Fibroblast of the aortic adventitia (primary cell): ENCODE measurements at regions not wholly inside any gene's neighbourhood (a gene's known extent, or its start where the extent isn't known, plus 50 kb on each side); places are given as distances from the start of the nearest gene placed in this dataset.

ENCODE experiments used
- DNase-seq: peaks from one replicate; pipeline ENCODE4 v3.0.0-alpha.2; 2010; ENCODE audit warnings: low read depth
- H3K4me3 ChIP-seq: 2 replicates; pipeline ENCODE4 v1.5.1; 2011; ENCODE audit warnings: low read depth, mild to moderate bottlenecking, control low read depth, low read length, moderate library complexity
- TF ChIP-seq, protein P1 (sequence below): IDR thresholded peaks from 2 replicates; pipeline ENCODE4 v1.5.1; 2011; ENCODE audit warnings: mild to moderate bottlenecking, low read length, control low read depth, inconsistent platforms; ENCODE audit not compliant: insufficient read depth

DNA sequence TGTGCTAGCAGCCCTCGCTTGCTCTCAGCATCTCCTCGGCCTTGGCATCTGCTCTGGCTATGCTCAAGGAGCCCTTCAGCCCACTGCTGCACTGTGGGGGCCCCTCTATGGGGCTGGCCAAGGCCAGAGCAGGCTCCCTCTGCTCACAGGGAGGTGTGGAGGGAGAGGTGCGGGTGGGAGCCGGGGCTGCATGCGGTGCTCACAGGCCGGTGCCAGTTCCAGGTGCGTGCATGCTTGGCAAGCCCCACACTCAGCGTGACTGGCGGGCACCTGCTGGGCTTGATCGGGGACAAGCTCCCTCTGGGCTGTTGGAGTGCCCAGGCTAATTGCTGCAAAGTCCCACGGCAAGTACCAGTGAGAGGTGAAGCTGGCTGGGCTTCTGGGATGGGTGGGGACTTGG lies 170.5 kb downstream of the TRIM36 start:
- no peak overlapping the region for H3K4me3 ChIP-seq
- TF ChIP-seq, protein P1, sequence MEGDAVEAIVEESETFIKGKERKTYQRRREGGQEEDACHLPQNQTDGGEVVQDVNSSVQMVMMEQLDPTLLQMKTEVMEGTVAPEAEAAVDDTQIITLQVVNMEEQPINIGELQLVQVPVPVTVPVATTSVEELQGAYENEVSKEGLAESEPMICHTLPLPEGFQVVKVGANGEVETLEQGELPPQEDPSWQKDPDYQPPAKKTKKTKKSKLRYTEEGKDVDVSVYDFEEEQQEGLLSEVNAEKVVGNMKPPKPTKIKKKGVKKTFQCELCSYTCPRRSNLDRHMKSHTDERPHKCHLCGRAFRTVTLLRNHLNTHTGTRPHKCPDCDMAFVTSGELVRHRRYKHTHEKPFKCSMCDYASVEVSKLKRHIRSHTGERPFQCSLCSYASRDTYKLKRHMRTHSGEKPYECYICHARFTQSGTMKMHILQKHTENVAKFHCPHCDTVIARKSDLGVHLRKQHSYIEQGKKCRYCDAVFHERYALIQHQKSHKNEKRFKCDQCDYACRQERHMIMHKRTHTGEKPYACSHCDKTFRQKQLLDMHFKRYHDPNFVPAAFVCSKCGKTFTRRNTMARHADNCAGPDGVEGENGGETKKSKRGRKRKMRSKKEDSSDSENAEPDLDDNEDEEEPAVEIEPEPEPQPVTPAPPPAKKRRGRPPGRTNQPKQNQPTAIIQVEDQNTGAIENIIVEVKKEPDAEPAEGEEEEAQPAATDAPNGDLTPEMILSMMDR: no peak
- DNase-seq: no peak

DNA sequence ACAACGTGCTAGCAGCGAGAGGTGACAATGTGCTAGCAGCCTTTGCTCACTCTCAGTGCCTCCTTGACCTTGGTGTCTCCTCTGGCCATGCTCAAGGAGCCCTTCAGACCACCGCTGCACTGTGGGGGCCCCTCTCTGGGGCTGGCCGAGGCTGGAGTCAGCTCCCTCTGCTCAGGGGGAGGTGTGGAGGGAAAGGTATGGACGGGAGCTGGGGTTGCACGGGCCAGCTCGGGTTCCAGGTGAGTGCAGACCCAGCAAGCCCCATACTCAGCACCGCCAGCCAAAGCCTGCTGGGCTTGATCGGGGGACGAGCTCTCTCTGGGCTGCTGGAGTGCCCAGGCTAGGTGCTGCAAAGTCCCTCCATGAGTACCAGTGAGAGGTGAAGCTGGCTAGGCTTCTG lies 180.2 kb downstream of the TRIM36 start:
- H3K4me3 ChIP-seq: no peak overlapping the region
- DNase-seq: no peak
- TF ChIP-seq, protein P1: no peak

DNA sequence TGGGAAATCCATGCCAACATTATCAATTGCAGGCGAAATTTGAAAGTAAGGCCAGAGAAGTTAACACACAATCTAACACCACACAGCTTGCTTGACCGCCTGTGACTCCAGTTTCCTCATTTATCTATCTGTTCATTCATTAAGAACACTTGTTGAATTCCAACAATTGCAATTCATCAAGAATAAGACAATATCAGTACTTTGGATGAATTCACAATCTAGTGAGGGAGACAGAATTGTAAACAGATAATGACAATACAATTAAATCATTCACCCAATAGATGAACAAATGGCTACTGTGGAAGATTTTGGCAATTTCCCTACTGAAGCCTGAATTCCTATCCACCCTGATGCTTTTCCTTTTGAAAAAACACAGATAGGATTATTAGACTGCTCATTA lies 181.6 kb downstream of the TRIM36 start:
- no peak for DNase-seq
- H3K4me3 ChIP-seq: no peak overlapping the region
- TF ChIP-seq, protein P1: no peak

DNA sequence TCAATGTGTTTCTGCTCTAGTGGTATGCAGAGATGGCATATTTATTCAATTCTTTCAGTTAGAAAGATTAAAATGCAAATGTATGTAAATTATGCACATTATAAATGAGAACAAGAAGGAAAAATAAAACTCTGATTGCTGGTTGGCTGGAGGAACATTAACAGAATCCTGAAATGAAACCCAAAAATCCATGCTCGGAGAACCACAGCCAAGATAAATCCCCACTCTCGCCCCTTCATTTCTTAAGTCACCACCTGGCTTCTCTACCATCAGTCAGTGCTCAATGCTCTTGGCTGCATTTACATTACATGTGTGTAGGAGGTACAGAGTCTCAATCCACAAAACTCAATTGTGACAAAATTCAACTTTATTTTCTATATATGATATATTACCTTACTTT lies 184.9 kb downstream of the TRIM36 start:
- no peak for DNase-seq

DNA sequence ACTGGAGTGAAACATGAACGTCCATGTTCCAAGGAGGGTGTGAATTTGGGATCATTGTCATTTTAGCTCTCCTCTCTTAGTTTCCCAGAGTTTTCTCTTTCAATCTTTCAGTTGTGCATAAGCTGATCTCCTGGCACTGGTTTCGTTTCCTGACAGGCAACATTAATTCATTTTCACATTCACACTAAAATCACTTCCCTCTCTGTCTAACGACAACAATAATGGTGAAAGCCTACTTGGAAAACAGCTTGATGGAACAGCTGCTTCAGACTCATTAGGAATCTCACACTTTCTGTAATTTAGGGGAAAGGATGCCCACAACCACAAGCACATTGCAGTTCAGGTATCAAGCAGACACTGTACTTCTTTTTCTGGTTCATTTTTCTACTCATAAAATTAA lies 188.6 kb downstream of the TRIM36 start:
- DNase-seq: no peak
- H3K4me3 ChIP-seq: no peak overlapping the region
- TF ChIP-seq, protein P1: no peak

More for the DNA sequence above, 184.9 kb downstream of the TRIM36 start:
- TF ChIP-seq, protein P1: no peak
- no peak overlapping the region for H3K4me3 ChIP-seq

DNA sequence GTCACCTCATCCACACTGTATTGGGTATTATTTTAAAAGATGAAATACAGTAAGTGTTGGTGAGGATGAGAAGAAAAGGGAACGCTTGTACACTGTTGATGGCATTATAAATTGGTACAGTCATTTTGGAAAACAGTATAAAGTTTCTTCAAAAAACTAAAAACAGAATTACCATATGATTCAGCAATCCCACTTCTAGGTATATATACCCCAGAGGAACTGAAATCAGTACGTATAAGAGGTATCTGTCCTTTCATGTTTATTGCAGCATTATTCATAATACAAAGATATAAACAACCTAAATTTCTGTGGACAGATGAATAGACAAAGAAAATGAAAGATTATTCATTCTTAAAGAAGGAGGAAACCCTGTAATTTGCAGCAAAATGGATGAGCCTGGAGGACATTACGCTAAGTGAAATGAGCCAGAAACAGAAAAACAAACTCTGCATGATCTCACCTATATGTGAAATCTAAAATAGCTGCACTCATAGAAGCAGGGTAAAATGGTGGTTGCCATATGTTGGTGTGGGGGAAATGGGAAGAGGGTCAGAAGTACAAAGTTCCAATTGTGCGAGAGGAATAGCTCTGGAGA lies 191.6 kb downstream of the TRIM36 start:
- no peak for DNase-seq
- no peak overlapping the region for H3K4me3 ChIP-seq
- TF ChIP-seq, protein P1: no peak

DNA sequence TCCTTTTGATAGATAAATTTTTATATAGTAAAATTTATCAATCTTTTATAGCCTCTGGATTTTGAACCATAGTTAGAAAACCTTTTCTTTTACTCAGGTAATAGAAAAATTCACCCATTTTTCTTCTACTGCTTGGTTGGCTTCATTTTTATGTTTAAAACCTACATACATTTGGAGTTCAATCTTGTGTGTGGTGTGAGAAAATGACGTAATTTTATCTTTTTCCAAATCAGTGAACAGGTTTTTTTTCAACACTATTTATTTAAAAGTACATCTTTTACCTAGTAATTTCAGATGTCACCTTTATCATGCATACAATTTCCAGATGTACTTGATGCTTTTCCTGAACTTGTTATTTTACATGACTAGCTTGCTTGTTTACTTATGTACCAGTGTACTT lies 200.2 kb downstream of the TRIM36 start:
- DNase-seq: no peak
- H3K4me3 ChIP-seq: no peak overlapping the region
- TF ChIP-seq, protein P1: no peak
